Activated naive CD4-positive, alpha-beta T cell (primary cell): ENCODE measurements at regions not wholly inside any gene's neighbourhood (a gene's known extent, or its start where the extent isn't known, plus 50 kb on each side); places are given as distances from the start of the nearest gene placed in this dataset.

Source experiments
- DNase-seq, 4 experiments: peaks; one replicate each; lab custom pipeline; 2025; lab: John Stamatoyannopoulos, UW

- no peak for DNase-seq
These were observed 199.8 kb upstream of the SFRP2 start for GRCh38 chr4:153988492-153989363.

- no peak for DNase-seq
These were observed 198.4 kb upstream of the SFRP2 start for GRCh38 chr4:153987291-153987690.

- no peak for DNase-seq
These were observed 188.1 kb upstream of the SFRP2 start for GRCh38 chr4:153976954-153977353.

GRCh38 chr4:153974452-153974851 is 185.6 kb upstream of the SFRP2 start:
- DNase-seq: no peak

GRCh38 chr4:153973942-153974341 is 185.1 kb upstream of the SFRP2 start:
- no peak for DNase-seq

- no peak for DNase-seq
These were observed 183.0 kb upstream of the SFRP2 start for GRCh38 chr4:153971899-153972298.

- DNase-seq: no peak
These were observed 181.3 kb upstream of the SFRP2 start for GRCh38 chr4:153970169-153970568.

GRCh38 chr4:153969542-153969941 is 180.7 kb upstream of the SFRP2 start:
- no peak for DNase-seq

GRCh38 chr4:153966641-153967040 is 177.8 kb upstream of the SFRP2 start:
- no peak for DNase-seq

GRCh38 chr4:153963216-153963615 is 174.3 kb upstream of the SFRP2 start:
- no peak for DNase-seq

- no peak for DNase-seq
These were observed 173.6 kb upstream of the SFRP2 start for GRCh38 chr4:153962311-153963039.

- DNase-seq: no peak
These were observed 166.4 kb upstream of the SFRP2 start for GRCh38 chr4:153955327-153955726.

- DNase-seq: no peak
These were observed 165.8 kb upstream of the SFRP2 start for GRCh38 chr4:153954654-153955053.

- no peak for DNase-seq
These were observed 161.5 kb upstream of the SFRP2 start for GRCh38 chr4:153950100-153950979.

- no peak for DNase-seq
These were observed 159.2 kb upstream of the SFRP2 start for GRCh38 chr4:153948041-153948440.

GRCh38 chr4:153947124-153947523 is 158.2 kb upstream of the SFRP2 start:
- DNase-seq: no peak

GRCh38 chr4:153945704-153946103 is 156.8 kb upstream of the SFRP2 start:
- no peak for DNase-seq

GRCh38 chr4:153943738-153944415 is 155.0 kb upstream of the SFRP2 start:
- no peak for DNase-seq

- no peak for DNase-seq
These were observed 152.0 kb upstream of the SFRP2 start for GRCh38 chr4:153940916-153941315.

- DNase-seq: no peak
These were observed 150.7 kb upstream of the SFRP2 start for GRCh38 chr4:153939570-153939969.

- DNase-seq: no peak
These were observed 150.1 kb upstream of the SFRP2 start for GRCh38 chr4:153938994-153939393.

- DNase-seq: no peak
These were observed 148.4 kb upstream of the SFRP2 start for GRCh38 chr4:153937289-153937688.
